ES-I3 (cell line): ENCODE measurements at regions not wholly inside any gene's neighbourhood (a gene's known extent, or its start where the extent isn't known, plus 50 kb on each side); places are given as distances from the start of the nearest gene placed in this dataset.
"Not testable (repeated sequence)": the region's sequence is repeated elsewhere in the genome, so short reads cannot be mapped to it uniquely, and the experiment has no call there.

ENCODE experiments used
- H3K36me3 ChIP-seq: 2 replicates; pipeline ENCODE4 v1.6.1; 2013; ENCODE audit warnings: mild to moderate bottlenecking, low read length, control low read depth, moderate library complexity; ENCODE audit not compliant: insufficient read depth
- H3K4me1 ChIP-seq: 2 replicates; pipeline ENCODE4 v1.6.1; 2013; ENCODE audit warnings: mild to moderate bottlenecking, control low read depth, low read length; ENCODE audit not compliant: insufficient read depth
- H3K9ac ChIP-seq: 2 replicates; pipeline ENCODE4 v1.6.1; 2013; ENCODE audit warnings: low read depth, mild to moderate bottlenecking, low read length, moderate library complexity
- H3K9me3 ChIP-seq: 2 replicates; pipeline ENCODE4 v1.6.1; 2013; ENCODE audit warnings: mild to moderate bottlenecking, low read length, moderate library complexity; ENCODE audit not compliant: control insufficient read depth, insufficient read depth

- no peak overlapping the region for H3K9ac ChIP-seq
These were observed 1313.7 kb upstream of the NRXN1 start for GRCh38 chr2:52345676-52346075.

GRCh38 chr2:52345082-52345481, 1313.2 kb upstream of the NRXN1 start:
- peaks cover 35% of the 10 kb centered on the region for H3K4me1 ChIP-seq
- H3K9me3 ChIP-seq, result no peaks in the 10 kb centered on the region
- H3K9ac ChIP-seq, result no peak overlapping the region
- H3K36me3 ChIP-seq, result no peaks in the 10 kb centered on the region; the same call in 1 of the 2 replicates

More at GRCh38 chr2:52345676-52346075, 1313.7 kb upstream of the NRXN1 start:
- Histone ChIP-seq H3K4me1 (peaks cover 35% of the 10 kb centered on the region), H3K9me3 (no peaks in the 10 kb centered on the region), H3K36me3 (no peaks in the 10 kb centered on the region; the same call in 1 of the 2 replicates)

GRCh38 chr2:52343706-52344266, 1311.9 kb upstream of the NRXN1 start:
- Histone ChIP-seq H3K9ac (no peak overlapping the region), H3K9me3 (no peaks in the 10 kb centered on the region), H3K36me3 (no peaks in the 10 kb centered on the region; the same call in 1 of the 2 replicates), H3K4me1 (peaks cover 41% of the 10 kb centered on the region)

GRCh38 chr2:52343010-52343409, 1311.1 kb upstream of the NRXN1 start:
- H3K4me1 ChIP-seq, result peaks cover 41% of the 10 kb centered on the region
- no peak overlapping the region for H3K9ac ChIP-seq
- H3K9me3 ChIP-seq, result no peaks in the 10 kb centered on the region
- no peaks in the 10 kb centered on the region for H3K36me3 ChIP-seq

- Histone ChIP-seq H3K4me1 (peaks cover 41% of the 10 kb centered on the region), H3K9me3 (no peaks in the 10 kb centered on the region), H3K36me3 (no peaks in the 10 kb centered on the region), H3K9ac (no peak overlapping the region)
These were observed 1310.5 kb upstream of the NRXN1 start for GRCh38 chr2:52342458-52342857.

- Histone ChIP-seq H3K9me3 (no peaks in the 10 kb centered on the region), H3K36me3 (no peaks in the 10 kb centered on the region), H3K4me1 (peaks cover 48% of the 10 kb centered on the region), H3K9ac (no peak overlapping the region)
These were observed 1309.8 kb upstream of the NRXN1 start for GRCh38 chr2:52341732-52342131.

- no peaks in the 10 kb centered on the region for H3K36me3 ChIP-seq
- H3K9ac ChIP-seq, result peak overlapping the region; percentile 36; the same call in 1 of the 2 replicates
- peaks cover 47% of the 10 kb centered on the region for H3K4me1 ChIP-seq
- no peaks in the 10 kb centered on the region for H3K9me3 ChIP-seq
These were observed 1308.2 kb upstream of the NRXN1 start for GRCh38 chr2:52340171-52340570.

- Histone ChIP-seq H3K4me1 (peaks cover 41% of the 10 kb centered on the region), H3K9ac (peak overlapping the region; percentile 27)
- H3K9me3 ChIP-seq, H3K36me3 ChIP-seq: not testable (repeated sequence)
These were observed 1305.9 kb upstream of the NRXN1 start for GRCh38 chr2:52337786-52338185.

GRCh38 chr2:52336951-52337350, 1305.0 kb upstream of the NRXN1 start:
- H3K9ac ChIP-seq, result no peak overlapping the region
- no peaks in the 10 kb centered on the region for H3K9me3 ChIP-seq
- H3K4me1 ChIP-seq, result peaks cover 33% of the 10 kb centered on the region
- H3K36me3 ChIP-seq, result no peaks in the 10 kb centered on the region

- Histone ChIP-seq H3K36me3 (no peaks in the 10 kb centered on the region), H3K4me1 (peaks cover 33% of the 10 kb centered on the region), H3K9ac (no peak overlapping the region), H3K9me3 (no peaks in the 10 kb centered on the region; the same call in 1 of the 2 replicates)
These were observed 1303.8 kb upstream of the NRXN1 start for GRCh38 chr2:52335727-52336126.

GRCh38 chr2:52334185-52334584, 1302.3 kb upstream of the NRXN1 start:
- peaks cover 2% of the 10 kb centered on the region; the same call in 1 of the 2 replicates for H3K9me3 ChIP-seq
- no peaks in the 10 kb centered on the region for H3K36me3 ChIP-seq
- H3K4me1 ChIP-seq, result peaks cover 28% of the 10 kb centered on the region
- no peak overlapping the region for H3K9ac ChIP-seq

- Histone ChIP-seq H3K4me1 (no peaks in the 10 kb centered on the region), H3K9me3 (peaks cover 2% of the 10 kb centered on the region; the same call in 1 of the 2 replicates), H3K9ac (no peak overlapping the region), H3K36me3 (no peaks in the 10 kb centered on the region)
These were observed 1295.7 kb upstream of the NRXN1 start for GRCh38 chr2:52327641-52328040.

- peaks cover 16% of the 10 kb centered on the region for H3K4me1 ChIP-seq
- no peaks in the 10 kb centered on the region for H3K9me3 ChIP-seq
- no peak overlapping the region for H3K9ac ChIP-seq
- no peaks in the 10 kb centered on the region for H3K36me3 ChIP-seq
These were observed 1282.3 kb upstream of the NRXN1 start for GRCh38 chr2:52314231-52314630.

- H3K4me1 ChIP-seq, result peaks cover 16% of the 10 kb centered on the region
- no peaks in the 10 kb centered on the region for H3K9me3 ChIP-seq
These were observed 1280.6 kb upstream of the NRXN1 start for GRCh38 chr2:52312486-52312885.

GRCh38 chr2:52311862-52312261, 1279.9 kb upstream of the NRXN1 start:
- Histone ChIP-seq H3K36me3 (no peaks in the 10 kb centered on the region), H3K9ac (no peak overlapping the region), H3K9me3 (no peaks in the 10 kb centered on the region), H3K4me1 (peaks cover 16% of the 10 kb centered on the region)

More at GRCh38 chr2:52312486-52312885, 1280.6 kb upstream of the NRXN1 start:
- Histone ChIP-seq H3K9ac (no peak overlapping the region), H3K36me3 (no peaks in the 10 kb centered on the region)
